ENCODE measurements at regions not wholly inside any gene's neighbourhood (a gene's known extent, or its start where the extent isn't known, plus 50 kb on each side); places are given as distances from the start of the nearest gene placed in this dataset.

GRCh38 chr10:111976557-111976956 lies 207.0 kb downstream of the GPAM start:
- Mint-ChIP-seq H3K4me1 (no peaks in the 10 kb centered on the region), H3K4me3 (no peak overlapping the region)
- no peak for ATAC-seq

GRCh38 chr10:111984057-111984456 lies 199.5 kb downstream of the GPAM start:
- Mint-ChIP-seq H3K27ac (no peak overlapping the region), H3K4me3 (no peak overlapping the region)
- ATAC-seq = no peak

More at GRCh38 chr10:111976557-111976956, 207.0 kb downstream of the GPAM start:
- Mint-ChIP-seq H3K27ac (no peak overlapping the region), H3K27me3 (no peaks in the 10 kb centered on the region), H3K9me3 (no peaks in the 10 kb centered on the region), H3K36me3 (ENCODE audit: low read depth) (no peaks in the 10 kb centered on the region)
- no peak for DNase-seq

GRCh38 chr10:111986079-111986478 lies 197.5 kb downstream of the GPAM start:
- no peak overlapping the region for H3K27ac Mint-ChIP-seq
- DNase-seq = no peak
- H3K4me1 Mint-ChIP-seq = no peaks in the 10 kb centered on the region
- ATAC-seq = no peak
- H3K27me3 Mint-ChIP-seq = no peaks in the 10 kb centered on the region
- no peaks in the 10 kb centered on the region for H3K36me3 Mint-ChIP-seq (ENCODE audit: low read depth)
- H3K9me3 Mint-ChIP-seq = no peaks in the 10 kb centered on the region
- H3K4me3 Mint-ChIP-seq = no peak overlapping the region

More at GRCh38 chr10:111984057-111984456, 199.5 kb downstream of the GPAM start:
- H3K27me3 Mint-ChIP-seq = no peaks in the 10 kb centered on the region
- no peaks in the 10 kb centered on the region for H3K4me1 Mint-ChIP-seq
- H3K9me3 Mint-ChIP-seq = no peaks in the 10 kb centered on the region
- H3K36me3 Mint-ChIP-seq (ENCODE audit: low read depth) = no peaks in the 10 kb centered on the region
- no peak for DNase-seq

GRCh38 chr10:111988646-111989045 lies 194.9 kb downstream of the GPAM start:
- H3K36me3 Mint-ChIP-seq (ENCODE audit: low read depth) = no peaks in the 10 kb centered on the region
- no peak for DNase-seq
- H3K27me3 Mint-ChIP-seq = no peaks in the 10 kb centered on the region
- no peak for ATAC-seq
- no peaks in the 10 kb centered on the region for H3K4me1 Mint-ChIP-seq
- H3K4me3 Mint-ChIP-seq = no peak overlapping the region
- H3K27ac Mint-ChIP-seq = no peak overlapping the region
- H3K9me3 Mint-ChIP-seq = no peaks in the 10 kb centered on the region

- no peak overlapping the region for H3K27ac Mint-ChIP-seq
Observed at GRCh38 chr10:111989136-111989911, 194.2 kb downstream of the GPAM start.

GRCh38 chr10:111990734-111991133 lies 192.8 kb downstream of the GPAM start:
- no peak overlapping the region for H3K27ac Mint-ChIP-seq
- ATAC-seq (no peak), DNase-seq (no peak)
- H3K4me3 Mint-ChIP-seq = no peak overlapping the region
- no peaks in the 10 kb centered on the region for H3K4me1 Mint-ChIP-seq
- no peaks in the 10 kb centered on the region for H3K36me3 Mint-ChIP-seq (ENCODE audit: low read depth)
- H3K9me3 Mint-ChIP-seq = no peaks in the 10 kb centered on the region
- H3K27me3 Mint-ChIP-seq = no peaks in the 10 kb centered on the region

More at GRCh38 chr10:111989136-111989911, 194.2 kb downstream of the GPAM start:
- DNase-seq (no peak), ATAC-seq (no peak)
- no peaks in the 10 kb centered on the region for H3K36me3 Mint-ChIP-seq (ENCODE audit: low read depth)
- no peak overlapping the region for H3K4me3 Mint-ChIP-seq
- no peaks in the 10 kb centered on the region for H3K9me3 Mint-ChIP-seq
- no peaks in the 10 kb centered on the region for H3K27me3 Mint-ChIP-seq
- H3K4me1 Mint-ChIP-seq = no peaks in the 10 kb centered on the region

GRCh38 chr10:111993321-111993720 lies 190.2 kb downstream of the GPAM start:
- Mint-ChIP-seq H3K9me3 (no peaks in the 10 kb centered on the region), H3K27me3 (peaks cover 3% of the 10 kb centered on the region), H3K36me3 (ENCODE audit: low read depth) (no peaks in the 10 kb centered on the region), H3K4me1 (no peaks in the 10 kb centered on the region), H3K27ac (no peak overlapping the region), H3K4me3 (no peak overlapping the region)
- DNase-seq (no peak), ATAC-seq (no peak)

- H3K4me1 Mint-ChIP-seq = no peaks in the 10 kb centered on the region
- H3K9me3 Mint-ChIP-seq = no peaks in the 10 kb centered on the region
- ATAC-seq (no peak), DNase-seq (no peak)
- no peak overlapping the region for H3K4me3 Mint-ChIP-seq
- H3K27ac Mint-ChIP-seq = no peak overlapping the region
- peaks cover 3% of the 10 kb centered on the region for H3K27me3 Mint-ChIP-seq
- H3K36me3 Mint-ChIP-seq (ENCODE audit: low read depth) = no peaks in the 10 kb centered on the region
Observed at GRCh38 chr10:111993872-111994426, 189.6 kb downstream of the GPAM start.

GRCh38 chr10:111996103-111996502 lies 187.5 kb downstream of the GPAM start:
- H3K36me3 Mint-ChIP-seq (ENCODE audit: low read depth) = no peaks in the 10 kb centered on the region
- H3K27me3 Mint-ChIP-seq = peaks cover 3% of the 10 kb centered on the region
- H3K27ac Mint-ChIP-seq = no peak overlapping the region
- no peaks in the 10 kb centered on the region for H3K4me1 Mint-ChIP-seq
- DNase-seq = no peak
- no peak for ATAC-seq
- H3K9me3 Mint-ChIP-seq = no peaks in the 10 kb centered on the region
- no peak overlapping the region for H3K4me3 Mint-ChIP-seq

GRCh38 chr10:111998728-111999127 lies 184.8 kb downstream of the GPAM start:
- ATAC-seq (no peak), DNase-seq (no peak)
- no peaks in the 10 kb centered on the region for H3K9me3 Mint-ChIP-seq
- H3K27ac Mint-ChIP-seq = no peak overlapping the region
- no peaks in the 10 kb centered on the region for H3K36me3 Mint-ChIP-seq (ENCODE audit: low read depth)
- peaks cover 3% of the 10 kb centered on the region for H3K27me3 Mint-ChIP-seq
- no peak overlapping the region for H3K4me3 Mint-ChIP-seq
- H3K4me1 Mint-ChIP-seq = no peaks in the 10 kb centered on the region

- ATAC-seq = peak; percentile 24
- Mint-ChIP-seq H3K27me3 (peaks cover 3% of the 10 kb centered on the region), H3K9me3 (no peaks in the 10 kb centered on the region), H3K36me3 (ENCODE audit: low read depth) (no peaks in the 10 kb centered on the region), H3K4me1 (no peaks in the 10 kb centered on the region), H3K4me3 (no peak overlapping the region), H3K27ac (no peak overlapping the region)
- no peak for DNase-seq
Observed at GRCh38 chr10:111999205-111999914, 184.2 kb downstream of the GPAM start.

GRCh38 chr10:111999915-112000302 lies 183.7 kb downstream of the GPAM start:
- Mint-ChIP-seq H3K27ac (no peak overlapping the region), H3K4me1 (no peaks in the 10 kb centered on the region), H3K4me3 (no peak overlapping the region), H3K36me3 (ENCODE audit: low read depth) (no peaks in the 10 kb centered on the region), H3K27me3 (peaks cover 3% of the 10 kb centered on the region), H3K9me3 (no peaks in the 10 kb centered on the region)
- DNase-seq = no peak
- ATAC-seq = no peak

- Mint-ChIP-seq H3K4me3 (no peak overlapping the region), H3K36me3 (ENCODE audit: low read depth) (no peaks in the 10 kb centered on the region), H3K4me1 (no peaks in the 10 kb centered on the region), H3K27me3 (peaks cover 3% of the 10 kb centered on the region), H3K9me3 (no peaks in the 10 kb centered on the region), H3K27ac (no peak overlapping the region)
- ATAC-seq = no peak
- no peak for DNase-seq
Observed at GRCh38 chr10:112000466-112000865, 183.1 kb downstream of the GPAM start.

- ATAC-seq (no peak), DNase-seq (no peak)
- no peaks in the 10 kb centered on the region for H3K36me3 Mint-ChIP-seq (ENCODE audit: low read depth)
- no peaks in the 10 kb centered on the region for H3K4me1 Mint-ChIP-seq
- no peak overlapping the region for H3K27ac Mint-ChIP-seq
- no peaks in the 10 kb centered on the region for H3K9me3 Mint-ChIP-seq
- no peak overlapping the region for H3K4me3 Mint-ChIP-seq
- H3K27me3 Mint-ChIP-seq = no peaks in the 10 kb centered on the region
Observed at GRCh38 chr10:112002206-112002605, 181.4 kb downstream of the GPAM start.

GRCh38 chr10:112004075-112004474 lies 179.5 kb downstream of the GPAM start:
- H3K4me3 Mint-ChIP-seq = no peak overlapping the region
- no peaks in the 10 kb centered on the region for H3K9me3 Mint-ChIP-seq
- ATAC-seq = no peak

More at GRCh38 chr10:112004075-112004474, 179.5 kb downstream of the GPAM start:
- no peaks in the 10 kb centered on the region for H3K27me3 Mint-ChIP-seq
- no peak for DNase-seq
- H3K4me1 Mint-ChIP-seq = no peaks in the 10 kb centered on the region
- H3K36me3 Mint-ChIP-seq (ENCODE audit: low read depth) = no peaks in the 10 kb centered on the region
- no peak overlapping the region for H3K27ac Mint-ChIP-seq
